DOHH2 (cell line): ENCODE measurements at regions not wholly inside any gene's neighbourhood (a gene's known extent, or its start where the extent isn't known, plus 50 kb on each side); places are given as distances from the start of the nearest gene placed in this dataset.
"Not testable (repeated sequence)": the region's sequence is repeated elsewhere in the genome, so short reads cannot be mapped to it uniquely, and the experiment has no call there.

Experiments used
- H3F3A ChIP-seq: fragments of 200-600 bp; sonication (generic), shearing (Covaris generic); 2 replicates; pipeline ENCODE4 v1.6.0; 2016; ENCODE audit warnings: antibody characterized with exemption, mild to moderate bottlenecking; ENCODE audit not compliant: control insufficient read depth, insufficient read depth
- H3K27ac ChIP-seq: fragments of 200-600 bp; sonication (generic); 2 replicates; pipeline ENCODE4 v1.5.1; 2014; ENCODE audit warnings: low read depth, mild to moderate bottlenecking, low read length, moderate library complexity
- H3K27me3 ChIP-seq: fragments of 200-600 bp; sonication (generic); 2 replicates; pipeline ENCODE4 v1.6.1; 2014; ENCODE audit warnings: mild to moderate bottlenecking, low read length, mixed read lengths; ENCODE audit not compliant: control insufficient read depth
- H3K36me3 ChIP-seq: fragments of 200-600 bp; sonication (generic); 2 replicates; pipeline ENCODE4 v1.6.1; 2014; ENCODE audit warnings: mild to moderate bottlenecking, low read length, moderate library complexity, mixed read lengths; ENCODE audit not compliant: control insufficient read depth
- H3K4me1 ChIP-seq: fragments of 200-600 bp; sonication (generic); 2 replicates; pipeline ENCODE4 v1.6.1; 2014; ENCODE audit warnings: mild to moderate bottlenecking, low read length, mixed read lengths; ENCODE audit not compliant: control insufficient read depth
- H3K4me2 ChIP-seq: fragments of 200-600 bp; sonication (generic); 2 replicates; pipeline ENCODE4 v1.6.0; 2014; ENCODE audit warnings: mild to moderate bottlenecking, low read length, moderate library complexity
- H3K4me3 ChIP-seq: fragments of 200-600 bp; sonication (generic); 2 replicates; pipeline ENCODE4 v1.5.1; 2014; ENCODE audit warnings: mild to moderate bottlenecking, low read length, mixed read lengths
- H3K79me2 ChIP-seq: fragments of 200-600 bp; sonication (generic); 2 replicates; pipeline ENCODE4 v1.6.1; 2014; ENCODE audit warnings: mild to moderate bottlenecking, low read length, mixed read lengths; ENCODE audit not compliant: control insufficient read depth
- H3K9me2 ChIP-seq: fragments of 200-600 bp; sonication (generic); replicated peaks from 2 replicates; pipeline ENCODE4 v1.6.1; 2014; ENCODE audit warnings: mild to moderate bottlenecking, low read length, mixed read lengths; ENCODE audit not compliant: control insufficient read depth
- H3K9me3 ChIP-seq: fragments of 200-600 bp; sonication (generic); 2 replicates; pipeline ENCODE4 v1.6.1; 2014; ENCODE audit warnings: antibody characterized with exemption, low read length, mixed read lengths; ENCODE audit not compliant: control insufficient read depth, insufficient read depth
- H4K20me1 ChIP-seq: fragments of 200-600 bp; sonication (generic); 2 replicates; pipeline ENCODE4 v1.6.0; 2014; ENCODE audit warnings: low read depth, mild to moderate bottlenecking, antibody characterized with exemption, low read length, moderate library complexity; ENCODE audit not compliant: control insufficient read depth, insufficient read depth
- EZH2phosphoT487 ChIP-seq: fragments of 200-600 bp; sonication (generic); IDR thresholded peaks from 2 replicates; pipeline ENCODE4 v1.6.1; 2017; ENCODE audit warnings: borderline replicate concordance, mild to moderate bottlenecking, antibody characterized with exemption, low read length, moderate library complexity, mixed read lengths
- TF ChIP-seq, protein P1 (sequence below): fragments of 200-600 bp; sonication (generic); IDR thresholded peaks from one replicate; pipeline ENCODE4 v1.5.1; 2014; ENCODE audit warnings: antibody characterized with exemption, mild to moderate bottlenecking, low read depth, low read length; ENCODE audit not compliant: poor library complexity, severe bottlenecking

DNA sequence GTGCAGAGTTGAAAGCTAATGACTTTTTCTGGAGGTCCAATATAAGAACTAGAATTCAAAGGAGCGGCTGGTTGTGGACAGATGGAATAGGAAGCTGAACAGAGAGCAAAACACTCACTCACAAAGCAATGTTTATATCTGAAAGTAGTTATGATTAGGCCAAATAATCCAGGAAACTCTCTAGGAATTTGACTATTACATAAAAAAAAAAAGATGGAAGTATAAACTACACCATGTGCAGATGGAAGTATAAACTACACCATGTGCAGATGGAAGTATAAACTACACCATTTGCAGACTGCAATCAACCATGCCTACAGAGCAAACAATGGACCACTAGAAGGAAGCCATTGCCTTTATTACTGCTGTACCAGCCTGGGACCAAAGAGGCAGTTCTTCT, 771.1 kb downstream of the BRINP3 start:
- Histone ChIP-seq H3K9me3 (peaks cover 2% of the 10 kb centered on the region; the same call in 1 of the 2 replicates), H3K9me2 (no peaks in the 10 kb centered on the region), H3K79me2 (no peaks in the 10 kb centered on the region), H3K4me1 (no peaks in the 10 kb centered on the region), H3K36me3 (no peaks in the 10 kb centered on the region), H3K27ac (no peak overlapping the region), H3K27me3 (no peaks in the 10 kb centered on the region), H3F3A (no peaks in the 10 kb centered on the region), H4K20me1 (no peaks in the 10 kb centered on the region), H3K4me2 (no peak overlapping the region), H3K4me3 (no peak overlapping the region)
- TF ChIP-seq, protein P1, sequence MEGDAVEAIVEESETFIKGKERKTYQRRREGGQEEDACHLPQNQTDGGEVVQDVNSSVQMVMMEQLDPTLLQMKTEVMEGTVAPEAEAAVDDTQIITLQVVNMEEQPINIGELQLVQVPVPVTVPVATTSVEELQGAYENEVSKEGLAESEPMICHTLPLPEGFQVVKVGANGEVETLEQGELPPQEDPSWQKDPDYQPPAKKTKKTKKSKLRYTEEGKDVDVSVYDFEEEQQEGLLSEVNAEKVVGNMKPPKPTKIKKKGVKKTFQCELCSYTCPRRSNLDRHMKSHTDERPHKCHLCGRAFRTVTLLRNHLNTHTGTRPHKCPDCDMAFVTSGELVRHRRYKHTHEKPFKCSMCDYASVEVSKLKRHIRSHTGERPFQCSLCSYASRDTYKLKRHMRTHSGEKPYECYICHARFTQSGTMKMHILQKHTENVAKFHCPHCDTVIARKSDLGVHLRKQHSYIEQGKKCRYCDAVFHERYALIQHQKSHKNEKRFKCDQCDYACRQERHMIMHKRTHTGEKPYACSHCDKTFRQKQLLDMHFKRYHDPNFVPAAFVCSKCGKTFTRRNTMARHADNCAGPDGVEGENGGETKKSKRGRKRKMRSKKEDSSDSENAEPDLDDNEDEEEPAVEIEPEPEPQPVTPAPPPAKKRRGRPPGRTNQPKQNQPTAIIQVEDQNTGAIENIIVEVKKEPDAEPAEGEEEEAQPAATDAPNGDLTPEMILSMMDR: no peak
- TF ChIP-seq EZH2phosphoT487: no peak

DNA sequence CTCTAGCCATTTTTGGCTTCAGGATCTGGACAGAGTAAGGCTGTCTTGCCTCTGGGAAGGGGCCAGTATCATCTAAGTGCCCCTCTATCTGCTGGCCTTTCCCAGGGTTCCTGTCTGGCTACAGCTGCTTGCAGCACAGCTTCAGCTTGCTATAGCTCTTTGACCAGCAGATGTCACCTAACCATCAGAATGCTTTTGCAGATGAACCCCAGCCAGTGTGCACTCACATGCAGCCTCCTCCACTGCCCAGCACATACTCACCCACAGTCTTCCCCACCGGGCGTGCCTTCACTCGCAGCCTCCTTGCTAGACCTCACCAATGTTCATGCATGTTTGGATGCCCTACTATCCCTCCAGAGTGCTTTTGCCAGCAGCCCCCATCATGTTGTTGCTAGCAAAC, 769.0 kb downstream of the BRINP3 start:
- H3F3A ChIP-seq: no peaks in the 10 kb centered on the region
- no peak overlapping the region for H3K27ac ChIP-seq
- no peaks in the 10 kb centered on the region for H3K79me2 ChIP-seq
- H3K4me3 ChIP-seq: no peak overlapping the region
- H3K9me3 ChIP-seq: peaks cover 2% of the 10 kb centered on the region; the same call in 1 of the 2 replicates
- H3K36me3 ChIP-seq: no peaks in the 10 kb centered on the region
- H3K27me3 ChIP-seq: no peaks in the 10 kb centered on the region
- H3K4me1 ChIP-seq: no peaks in the 10 kb centered on the region
- H3K4me2 ChIP-seq: no peak overlapping the region
- no peak for TF ChIP-seq EZH2phosphoT487
- TF ChIP-seq, protein P1: no peak
- no peaks in the 10 kb centered on the region for H4K20me1 ChIP-seq
- H3K9me2 ChIP-seq: no peaks in the 10 kb centered on the region

DNA sequence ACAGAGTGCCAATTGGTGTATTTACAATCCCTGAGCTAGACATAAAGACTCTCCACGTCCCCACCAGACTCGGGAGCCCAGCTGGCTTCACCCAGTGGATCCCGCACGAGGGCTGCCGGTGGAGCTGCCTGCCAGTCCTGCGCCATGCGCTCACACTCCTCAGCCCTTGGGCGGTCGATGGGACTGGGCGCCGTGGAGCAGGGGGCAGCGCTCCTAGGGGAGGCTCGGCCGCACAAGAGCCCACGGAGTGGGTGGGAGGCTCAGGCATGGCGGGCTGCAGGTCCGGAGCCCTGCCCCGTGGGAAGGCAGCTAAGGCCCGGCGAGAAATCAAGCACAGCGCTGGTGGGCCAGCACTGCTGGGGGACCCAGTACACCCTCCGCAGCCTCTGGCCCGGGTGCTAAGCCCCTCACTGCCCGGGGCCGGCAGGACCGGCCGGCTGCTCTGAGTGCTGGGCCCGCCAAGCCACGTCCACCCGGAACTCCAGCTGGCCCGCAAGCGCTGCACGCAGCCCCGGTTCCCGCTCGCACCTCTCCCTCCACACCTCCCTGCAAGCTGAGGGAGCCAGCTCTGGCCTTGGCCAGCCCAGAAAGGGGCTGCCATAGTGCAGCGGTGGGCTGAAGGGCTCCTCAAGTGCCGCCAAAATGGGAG, 759.4 kb downstream of the BRINP3 start:
- H3F3A ChIP-seq, H3K4me1 ChIP-seq, H3K27me3 ChIP-seq, H3K36me3 ChIP-seq, H3K4me3 ChIP-seq, H3K9me2 ChIP-seq, H3K79me2 ChIP-seq, H3K4me2 ChIP-seq, H3K9me3 ChIP-seq, H3K27ac ChIP-seq, H4K20me1 ChIP-seq: not testable (repeated sequence)

DNA sequence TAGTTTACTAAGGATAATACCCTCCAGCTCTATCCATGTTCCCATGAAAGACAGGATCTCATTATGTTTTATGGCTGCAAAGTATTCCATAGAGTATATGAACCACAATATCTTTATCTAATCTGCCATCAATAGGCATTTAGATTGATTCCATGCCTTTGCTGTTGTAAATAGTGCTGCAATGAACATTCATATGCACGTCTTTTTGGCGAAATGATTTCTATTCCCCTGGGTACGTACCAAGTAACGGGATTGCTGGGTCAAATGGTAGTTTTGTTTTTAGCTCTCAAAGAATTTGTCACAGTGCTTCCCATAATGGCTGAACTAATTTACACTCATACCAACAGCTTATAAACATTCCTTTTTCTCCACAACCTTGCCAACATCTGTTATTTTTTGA, 750.9 kb downstream of the BRINP3 start:
- no peaks in the 10 kb centered on the region for H3K9me3 ChIP-seq
- no peaks in the 10 kb centered on the region for H3K9me2 ChIP-seq
- H4K20me1 ChIP-seq: no peaks in the 10 kb centered on the region
- no peaks in the 10 kb centered on the region for H3F3A ChIP-seq
- H3K27ac ChIP-seq: no peak overlapping the region
- H3K27me3 ChIP-seq: no peaks in the 10 kb centered on the region
- H3K4me2 ChIP-seq: no peak overlapping the region
- H3K4me1 ChIP-seq: no peaks in the 10 kb centered on the region
- no peaks in the 10 kb centered on the region for H3K36me3 ChIP-seq
- H3K79me2 ChIP-seq: no peaks in the 10 kb centered on the region
- TF ChIP-seq, protein P1: no peak
- no peak for TF ChIP-seq EZH2phosphoT487
- H3K4me3 ChIP-seq: no peak overlapping the region
